MV-4-11 (cell line): ENCODE measurements at regions not wholly inside any gene's neighbourhood (a gene's known extent, or its start where the extent isn't known, plus 50 kb on each side); places are given as distances from the start of the nearest gene placed in this dataset.

ENCODE experiments used
- DNase-seq: peaks from one replicate; lab custom pipeline; 2025; lab: John Stamatoyannopoulos, UW

DNA sequence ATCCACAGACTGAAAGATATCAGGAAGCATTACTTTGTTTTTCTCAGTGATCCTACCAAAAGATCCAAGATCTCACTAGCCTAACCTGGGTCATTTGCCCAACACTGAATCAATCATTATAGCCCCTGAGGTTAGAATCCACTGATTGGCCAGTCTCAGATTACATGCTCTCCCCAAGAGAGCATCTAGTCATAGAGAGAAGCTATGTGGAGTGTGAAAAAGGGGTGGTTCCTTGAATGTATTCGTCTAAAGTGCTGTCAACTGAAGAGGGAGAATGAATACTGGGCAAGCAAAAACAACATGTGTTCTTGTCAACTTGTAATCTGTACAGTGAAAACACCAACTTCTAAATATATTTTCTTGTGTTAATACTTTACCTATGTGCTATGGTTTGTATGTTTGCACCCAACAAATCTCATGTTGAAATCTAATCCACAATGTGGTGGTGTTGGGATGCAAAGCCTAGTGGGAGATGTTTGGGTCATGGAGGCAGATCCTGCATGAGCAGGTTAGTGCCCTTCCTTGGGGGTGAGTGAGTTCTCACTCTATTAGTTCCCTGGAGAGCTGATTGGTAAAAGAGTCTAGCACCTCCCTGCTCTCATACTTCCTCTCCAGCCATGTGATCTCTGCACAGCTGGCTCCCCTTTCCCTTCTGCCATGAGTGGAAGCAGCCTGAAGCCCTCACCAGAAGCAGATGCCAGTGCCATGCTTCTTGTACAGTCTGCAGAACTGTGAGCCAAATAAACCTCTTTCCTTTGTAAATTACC, 60.3 kb upstream of the PJA2 start:
- no peak for DNase-seq

DNA sequence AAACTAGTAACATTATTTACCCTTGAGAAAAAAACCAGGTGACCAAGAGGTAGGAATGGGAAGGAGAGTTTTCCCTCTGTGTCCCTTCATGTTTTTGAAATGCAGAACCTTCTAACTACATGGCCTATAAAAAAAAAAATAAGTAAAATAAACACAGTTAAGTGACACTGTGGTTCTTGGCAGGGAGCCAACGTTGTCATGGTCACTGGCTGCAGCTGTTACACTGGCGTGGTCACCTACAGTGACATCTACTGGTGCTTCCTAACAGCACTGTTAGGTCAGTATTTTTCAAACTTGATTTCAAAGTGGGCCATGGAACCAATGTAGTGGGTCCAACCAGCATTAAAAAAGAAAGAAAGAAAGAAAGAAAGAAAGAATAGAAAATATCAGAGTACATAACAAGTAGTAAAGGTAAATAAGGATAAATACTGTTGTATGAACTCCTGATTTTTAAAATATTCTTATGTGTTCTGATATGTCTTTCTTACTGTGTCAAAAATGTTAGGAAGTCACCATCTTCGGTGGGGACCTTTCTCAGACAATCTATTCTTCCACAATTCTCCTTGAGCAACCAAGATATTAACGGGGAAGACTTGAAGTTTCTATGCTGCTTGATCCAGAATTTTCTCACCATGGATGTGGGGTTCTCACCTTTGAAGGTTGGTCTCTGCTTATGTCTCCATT, 59.1 kb upstream of the PJA2 start:
- peak; percentile 89 for DNase-seq

DNA sequence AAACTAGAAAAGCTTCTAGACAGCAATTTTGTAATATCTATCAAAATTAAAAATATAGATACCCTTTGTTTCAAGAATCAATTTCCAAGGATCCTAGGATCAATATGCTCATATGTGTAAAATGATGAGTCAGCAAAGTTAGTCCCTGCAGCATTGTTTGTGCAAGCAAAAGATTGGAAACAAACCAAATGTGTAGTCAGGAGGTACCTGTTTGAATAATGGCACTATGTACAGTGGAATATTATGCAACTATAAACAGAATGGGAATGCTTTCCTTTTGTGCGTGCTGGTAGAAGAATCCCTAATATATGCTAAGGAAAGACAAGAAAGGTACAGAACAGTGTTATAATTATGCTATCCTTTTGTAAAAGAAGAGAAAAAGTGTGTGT, 58.5 kb upstream of the PJA2 start:
- DNase-seq, result no peak

DNA sequence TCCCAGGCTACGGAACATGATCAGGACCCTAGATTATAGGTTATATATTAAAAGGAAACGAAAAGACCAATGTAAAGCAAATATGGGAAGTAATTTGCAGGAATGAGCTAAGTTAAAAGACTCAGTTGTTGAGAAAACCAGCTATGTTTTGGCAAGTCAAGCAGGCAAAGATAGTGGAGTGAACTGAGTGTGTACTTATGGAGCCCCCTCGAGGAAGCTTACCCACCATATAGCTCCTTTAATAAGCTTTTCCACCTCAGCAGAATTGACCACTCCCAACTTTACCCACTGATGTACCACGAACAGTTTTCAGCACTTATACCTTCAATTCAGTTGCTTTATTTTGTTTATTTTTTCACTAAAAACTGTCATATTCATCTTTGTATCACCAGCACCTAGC, 57.3 kb upstream of the PJA2 start:
- DNase-seq, result no peak
